AG04450 (cell line): ENCODE measurements at regions not wholly inside any gene's neighbourhood (a gene's known extent, or its start where the extent isn't known, plus 50 kb on each side); places are given as distances from the start of the nearest gene placed in this dataset.
A peak's percentile ranks its signal among the peaks of the same experiment; 100 is the strongest.

Source experiments
- CTCF ChIA-PET: fragments of 300-600, 350-600 bp; formaldehyde crosslinking; extraction: SDS; loops from one replicate; lab custom pipeline; 2022; ENCODE audit warnings: antibody characterized with exemption, inconsistent platforms; lab: Charles Lee
- POLR2A ChIA-PET: fragments of 350-600 bp; formaldehyde crosslinking; extraction: SDS; loops from one replicate; lab custom pipeline; 2021; ENCODE audit warnings: antibody characterized with exemption, inconsistent platforms; lab: Yijun Ruan, JAX
- DNase-seq: peaks from one replicate; pipeline ENCODE4 v3.0.0-alpha.2; 2011; ENCODE audit warnings: low read depth, low spot score
- H3K27ac ChIP-seq: one replicate; pipeline ENCODE4 v1.5.1; 2012; ENCODE audit warnings: low read depth, low read length, control low read depth
- H3K27me3 ChIP-seq: one replicate; pipeline ENCODE4 v1.6.0; 2012; ENCODE audit warnings: low read length; ENCODE audit not compliant: control insufficient read depth, insufficient read depth
- H3K4me3 ChIP-seq: 2 replicates; pipeline ENCODE4 v1.5.1; 2011; ENCODE audit warnings: mild to moderate bottlenecking, low read depth, low read length, control low read depth
- H3K9me3 ChIP-seq: 2 replicates; pipeline ENCODE4 v1.5.1; 2012; ENCODE audit warnings: low read length; ENCODE audit not compliant: control insufficient read depth, insufficient read depth
- CTCF ChIP-seq: IDR thresholded peaks from 2 replicates; pipeline ENCODE4 v1.5.1; 2011; ENCODE audit warnings: low read depth, low read length, control low read depth, inconsistent platforms

GRCh38 chr6:132058975-132059374 is 107.8 kb upstream of the CCN2 start:
- ChIA-PET CTCF (no interaction called here), POLR2A (interaction anchor here (1.3 to 1.6 kb wide), 2 partner anchors 79 to 108 kb away, joined by 4 to 7 read pairs; partner anchors contain the start of gene CCN2)
- no peak for DNase-seq
- Histone ChIP-seq H3K9me3 (peaks cover 7% of the 10 kb centered on the region; the same call in 1 of the 2 replicates), H3K27me3 (no peaks in the 10 kb centered on the region), H3K4me3 (no peak overlapping the region), H3K27ac (no peak overlapping the region)
- TF ChIP-seq CTCF = no peak

GRCh38 chr6:132054525-132054924 is 103.4 kb upstream of the CCN2 start:
- peak; percentile 53 for DNase-seq
- ChIA-PET CTCF (interaction anchor here (0.7 kb wide), 1 partner anchor 225 kb away, joined by 3 read pairs; no protein-coding TSS in a partner anchor), POLR2A (interaction anchor here (1.0 to 2.2 kb wide), 6 partner anchors 68 to 105 kb away, joined by 3 to 37 read pairs (median 5); partner anchors contain the start of gene CCN2)
- Histone ChIP-seq H3K9me3 (peaks cover 7% of the 10 kb centered on the region; the same call in 1 of the 2 replicates), H3K27me3 (no peaks in the 10 kb centered on the region), H3K4me3 (no peak overlapping the region), H3K27ac (peak overlapping the region; percentile 90)
- no peak for TF ChIP-seq CTCF

- POLR2A ChIA-PET = interaction anchor here (0.6 to 2.2 kb wide), 10 partner anchors 9 to 396 kb away, joined by 3 to 37 read pairs (median 4); partner anchors contain the start of gene CCN2
- peak; percentile 66 for DNase-seq
These were observed 102.3 kb upstream of the CCN2 start for GRCh38 chr6:132053511-132053910.

GRCh38 chr6:132052096-132052495 is 100.9 kb upstream of the CCN2 start:
- DNase-seq = no peak
- H3K27ac ChIP-seq = no peak overlapping the region
- POLR2A ChIA-PET = no interaction called here
- no peak for TF ChIP-seq CTCF
- CTCF ChIA-PET = no interaction called here
- H3K9me3 ChIP-seq = peaks cover 8% of the 10 kb centered on the region
- no peak overlapping the region for H3K4me3 ChIP-seq
- no peaks in the 10 kb centered on the region for H3K27me3 ChIP-seq

More at GRCh38 chr6:132053511-132053910, 102.3 kb upstream of the CCN2 start:
- no peak for TF ChIP-seq CTCF
- H3K27ac ChIP-seq = peak overlapping the region; percentile 90
- H3K9me3 ChIP-seq = peaks cover 7% of the 10 kb centered on the region
- CTCF ChIA-PET = no interaction called here
- H3K4me3 ChIP-seq = no peak overlapping the region
- no peaks in the 10 kb centered on the region for H3K27me3 ChIP-seq

- Histone ChIP-seq H3K9me3 (peaks cover 7% of the 10 kb centered on the region), H3K4me3 (no peak overlapping the region), H3K27me3 (no peaks in the 10 kb centered on the region), H3K27ac (no peak overlapping the region)
- CTCF ChIA-PET = no interaction called here
- TF ChIP-seq CTCF = no peak
- DNase-seq = no peak
- POLR2A ChIA-PET = no interaction called here
These were observed 94.7 kb upstream of the CCN2 start for GRCh38 chr6:132045877-132046276.
